Testis (tissue), 2 donors: ENCODE measurements at regions not wholly inside any gene's neighbourhood (a gene's known extent, or its start where the extent isn't known, plus 50 kb on each side); places are given as distances from the start of the nearest gene placed in this dataset.

Experiments
- POLR2A ChIP-seq: fragments of 450-650 bp; IDR thresholded peaks from one replicate; pipeline ENCODE4 v1.6.1; 2017; ENCODE audit warnings: antibody characterized with exemption, mild to moderate bottlenecking, moderate library complexity
- TF ChIP-seq, protein P1 (sequence below), 3 experiments: fragments of 450-650 bp in 2 of 3; fragments of 200-600 bp in 1 of 3; sonication (generic) in 1 of 3; IDR thresholded peaks; one replicate each; pipeline ENCODE4 v1.5.1; 2016 to 2019; ENCODE audit warnings: antibody characterized with exemption in 3 of 3, mild to moderate bottlenecking in 2 of 3, moderate library complexity in 1 of 3

DNA sequence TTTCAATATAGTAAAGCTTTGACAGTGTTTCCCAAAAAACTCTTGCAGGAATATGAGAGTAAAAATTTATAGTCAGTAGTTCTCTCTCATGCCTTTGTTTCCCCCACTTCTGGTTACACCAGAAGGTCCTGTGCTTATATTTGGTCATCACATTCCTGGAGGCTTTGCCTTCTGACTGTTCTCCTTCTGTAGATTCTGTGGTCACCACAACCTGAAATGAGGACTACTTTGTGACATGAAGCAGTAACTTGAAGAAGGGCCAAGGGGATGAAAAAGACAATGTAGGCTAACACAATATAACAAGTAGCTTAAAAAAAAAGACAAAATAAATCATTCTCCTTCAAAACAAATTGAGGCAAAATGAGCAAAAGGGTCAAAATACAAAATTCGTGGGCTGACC lies 366.2 kb upstream of the NR3C2 start:
- no peak for TF ChIP-seq POLR2A
- TF ChIP-seq, protein P1, sequence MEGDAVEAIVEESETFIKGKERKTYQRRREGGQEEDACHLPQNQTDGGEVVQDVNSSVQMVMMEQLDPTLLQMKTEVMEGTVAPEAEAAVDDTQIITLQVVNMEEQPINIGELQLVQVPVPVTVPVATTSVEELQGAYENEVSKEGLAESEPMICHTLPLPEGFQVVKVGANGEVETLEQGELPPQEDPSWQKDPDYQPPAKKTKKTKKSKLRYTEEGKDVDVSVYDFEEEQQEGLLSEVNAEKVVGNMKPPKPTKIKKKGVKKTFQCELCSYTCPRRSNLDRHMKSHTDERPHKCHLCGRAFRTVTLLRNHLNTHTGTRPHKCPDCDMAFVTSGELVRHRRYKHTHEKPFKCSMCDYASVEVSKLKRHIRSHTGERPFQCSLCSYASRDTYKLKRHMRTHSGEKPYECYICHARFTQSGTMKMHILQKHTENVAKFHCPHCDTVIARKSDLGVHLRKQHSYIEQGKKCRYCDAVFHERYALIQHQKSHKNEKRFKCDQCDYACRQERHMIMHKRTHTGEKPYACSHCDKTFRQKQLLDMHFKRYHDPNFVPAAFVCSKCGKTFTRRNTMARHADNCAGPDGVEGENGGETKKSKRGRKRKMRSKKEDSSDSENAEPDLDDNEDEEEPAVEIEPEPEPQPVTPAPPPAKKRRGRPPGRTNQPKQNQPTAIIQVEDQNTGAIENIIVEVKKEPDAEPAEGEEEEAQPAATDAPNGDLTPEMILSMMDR (IDR thresholded peaks at IDR 0.05), result no peak
